Suprapubic skin (tissue), 3 donors: ENCODE measurements at regions not wholly inside any gene's neighbourhood (a gene's known extent, or its start where the extent isn't known, plus 50 kb on each side); places are given as distances from the start of the nearest gene placed in this dataset.

Experiments
- POLR2A ChIP-seq, 2 donors: fragments of 450-650 bp; IDR thresholded peaks; one replicate each; pipeline ENCODE4 v1.6.1; 2017; ENCODE audit warnings: antibody characterized with exemption in 2 of 2, mild to moderate bottlenecking in 2 of 2, moderate library complexity in 2 of 2
- TF ChIP-seq, protein P1 (sequence below), 2 donors: fragments of 200-600 bp in 1 of 2; fragments of 450-650 bp in 1 of 2; sonication (generic) in 1 of 2; IDR thresholded peaks; one replicate each; pipeline ENCODE4 v1.5.1; 2016 to 2019; ENCODE audit warnings: antibody characterized with exemption in 2 of 2, mild to moderate bottlenecking in 1 of 2, moderate library complexity in 1 of 2

DNA sequence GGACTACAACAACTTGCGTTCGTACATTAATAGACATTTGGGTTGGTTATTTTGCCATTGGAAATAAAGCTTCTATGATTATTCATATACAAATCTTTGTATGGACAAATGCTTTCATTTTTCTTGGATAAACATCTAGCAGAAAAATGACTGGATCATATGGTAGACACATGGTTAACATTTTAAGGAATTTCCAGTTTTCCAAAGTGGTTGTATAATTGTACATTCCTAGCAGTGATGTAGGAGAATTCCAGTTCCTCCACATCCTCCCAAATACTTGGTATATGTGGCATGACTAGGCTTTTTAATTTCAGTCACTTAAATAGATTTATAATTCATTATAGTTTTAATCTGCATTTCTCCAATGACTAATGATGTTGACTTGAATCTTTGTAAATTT lies 246.2 kb upstream of the NCAM1 start:
- TF ChIP-seq, protein P1, sequence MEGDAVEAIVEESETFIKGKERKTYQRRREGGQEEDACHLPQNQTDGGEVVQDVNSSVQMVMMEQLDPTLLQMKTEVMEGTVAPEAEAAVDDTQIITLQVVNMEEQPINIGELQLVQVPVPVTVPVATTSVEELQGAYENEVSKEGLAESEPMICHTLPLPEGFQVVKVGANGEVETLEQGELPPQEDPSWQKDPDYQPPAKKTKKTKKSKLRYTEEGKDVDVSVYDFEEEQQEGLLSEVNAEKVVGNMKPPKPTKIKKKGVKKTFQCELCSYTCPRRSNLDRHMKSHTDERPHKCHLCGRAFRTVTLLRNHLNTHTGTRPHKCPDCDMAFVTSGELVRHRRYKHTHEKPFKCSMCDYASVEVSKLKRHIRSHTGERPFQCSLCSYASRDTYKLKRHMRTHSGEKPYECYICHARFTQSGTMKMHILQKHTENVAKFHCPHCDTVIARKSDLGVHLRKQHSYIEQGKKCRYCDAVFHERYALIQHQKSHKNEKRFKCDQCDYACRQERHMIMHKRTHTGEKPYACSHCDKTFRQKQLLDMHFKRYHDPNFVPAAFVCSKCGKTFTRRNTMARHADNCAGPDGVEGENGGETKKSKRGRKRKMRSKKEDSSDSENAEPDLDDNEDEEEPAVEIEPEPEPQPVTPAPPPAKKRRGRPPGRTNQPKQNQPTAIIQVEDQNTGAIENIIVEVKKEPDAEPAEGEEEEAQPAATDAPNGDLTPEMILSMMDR (IDR thresholded peaks at IDR 0.05) = no peak
- no peak for TF ChIP-seq POLR2A (IDR thresholded peaks at IDR 0.05)
